Embryonic facial prominence (tissue), 1 donor: ENCODE measurements at regions not wholly inside any gene's neighbourhood (a gene's known extent, or its start where the extent isn't known, plus 50 kb on each side); places are given as distances from the start of the nearest gene placed in this dataset.
A peak's percentile ranks its signal among the peaks of the same experiment; 100 is the strongest.

ENCODE experiments used
- DNase-seq: peaks from one replicate; pipeline ENCODE4 v3.0.0-alpha.2; 2016; ENCODE audit errors: extremely low spot score

DNA sequence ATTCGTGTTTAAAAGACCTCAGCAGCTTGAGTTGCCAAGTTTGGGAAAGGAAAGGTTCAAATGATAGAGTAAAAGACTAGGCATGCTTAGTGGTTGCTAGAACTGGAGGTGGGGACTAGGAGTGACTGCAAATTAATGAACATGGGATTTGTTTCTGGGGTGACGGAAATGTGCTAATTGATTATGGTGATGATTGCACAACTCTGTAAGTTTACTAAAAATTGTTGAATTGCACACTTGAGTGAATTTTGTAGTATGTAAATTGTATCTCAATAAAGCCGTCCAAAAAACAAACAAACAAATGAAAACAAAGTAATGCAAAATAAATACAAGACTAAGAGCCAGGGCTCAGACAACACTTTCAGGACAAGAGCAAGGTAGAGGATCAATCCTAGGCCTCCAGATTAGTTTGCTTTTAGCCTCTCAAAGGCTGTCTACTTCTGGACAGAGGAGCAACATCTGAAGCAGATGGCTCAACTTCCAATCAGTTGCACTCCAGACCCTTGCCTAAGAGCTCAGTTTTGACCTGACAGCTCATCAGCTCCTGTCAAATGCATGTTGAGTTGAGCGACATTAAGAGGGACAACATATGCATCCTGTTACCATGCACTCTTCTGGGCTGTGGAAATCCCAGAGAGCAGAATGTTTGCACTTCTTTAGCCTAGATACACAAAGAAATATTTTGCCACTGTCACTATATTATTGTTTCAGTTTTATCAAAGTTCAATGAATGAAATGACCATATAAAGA lies 111.2 kb upstream of the ASIC2 start:
- DNase-seq: no peak

DNA sequence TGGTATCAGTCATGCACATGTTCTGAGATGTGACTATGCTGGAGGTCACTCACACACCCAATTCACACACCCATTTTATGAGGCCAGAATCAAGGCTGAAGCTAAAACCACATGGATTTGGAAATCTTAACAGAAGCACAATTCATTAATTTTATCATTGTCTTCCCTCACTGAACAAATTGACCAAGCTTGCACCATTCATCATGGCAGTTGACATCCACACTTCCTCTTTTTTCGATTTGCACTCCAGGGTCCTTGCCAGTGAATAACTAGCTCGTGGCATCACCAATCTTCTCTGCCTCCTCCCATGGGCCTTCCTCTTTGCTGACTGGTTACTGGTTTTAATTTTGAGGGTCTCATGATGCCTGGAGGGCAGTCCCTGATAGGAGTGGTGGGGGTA lies 123.0 kb upstream of the ASIC2 start:
- DNase-seq: no peak

DNA sequence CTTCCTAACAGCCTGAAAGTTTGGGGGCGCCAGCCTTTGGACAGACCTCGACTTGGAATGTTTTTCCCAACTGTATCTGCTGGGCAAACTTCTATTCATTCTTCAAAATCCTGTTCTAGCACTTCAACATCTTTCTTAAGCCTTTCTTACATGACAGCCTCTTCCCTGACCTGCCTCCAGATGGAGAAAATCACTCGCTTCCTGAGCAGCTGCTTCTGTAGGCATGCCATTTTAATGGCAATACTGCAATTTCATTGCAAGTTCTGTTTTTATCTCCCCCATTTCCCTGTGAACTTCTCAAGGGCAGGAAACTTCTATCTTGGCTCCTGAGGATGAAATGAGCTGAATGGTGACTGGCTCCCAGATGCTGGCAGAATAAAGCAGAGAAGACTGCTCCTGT lies 128.8 kb upstream of the ASIC2 start:
- DNase-seq: no peak

DNA sequence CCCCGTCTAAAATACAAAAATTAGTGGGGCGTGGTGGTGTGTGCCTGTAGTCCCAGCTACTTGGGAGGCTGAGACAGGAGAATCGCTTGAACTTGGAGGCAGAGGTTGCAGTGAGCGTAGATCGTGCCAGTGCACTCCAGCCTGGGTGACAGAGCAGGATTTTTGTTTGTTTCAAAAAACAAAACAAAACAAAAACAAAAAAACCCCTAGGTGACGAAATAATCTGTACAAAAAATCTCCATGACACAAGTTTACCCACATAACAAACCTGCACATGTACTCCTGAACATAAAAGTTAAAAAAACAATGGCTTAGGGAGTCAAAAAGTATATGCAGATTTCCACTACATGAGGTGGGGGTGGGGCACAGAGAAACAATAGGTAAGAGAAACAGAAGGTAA lies 140.5 kb upstream of the ASIC2 start:
- no peak for DNase-seq

DNA sequence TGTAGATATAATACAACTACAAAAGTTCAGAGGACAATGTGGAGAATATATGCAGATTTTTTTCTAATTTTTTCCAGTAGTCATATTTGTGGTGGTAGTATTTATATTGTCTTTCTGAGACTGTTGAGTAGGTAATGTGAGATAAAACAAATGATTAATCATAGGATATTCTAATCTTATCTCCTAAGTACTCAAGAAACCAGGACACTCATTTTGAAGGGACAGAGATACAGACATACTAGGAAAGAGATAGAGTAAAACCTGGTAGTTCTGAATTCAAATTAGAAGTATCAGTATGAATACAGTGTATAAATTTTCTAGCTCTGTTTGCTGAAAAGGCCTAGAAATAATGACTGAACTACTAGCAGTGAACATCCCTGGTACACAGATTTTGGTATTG lies 141.7 kb upstream of the ASIC2 start:
- no peak for DNase-seq

DNA sequence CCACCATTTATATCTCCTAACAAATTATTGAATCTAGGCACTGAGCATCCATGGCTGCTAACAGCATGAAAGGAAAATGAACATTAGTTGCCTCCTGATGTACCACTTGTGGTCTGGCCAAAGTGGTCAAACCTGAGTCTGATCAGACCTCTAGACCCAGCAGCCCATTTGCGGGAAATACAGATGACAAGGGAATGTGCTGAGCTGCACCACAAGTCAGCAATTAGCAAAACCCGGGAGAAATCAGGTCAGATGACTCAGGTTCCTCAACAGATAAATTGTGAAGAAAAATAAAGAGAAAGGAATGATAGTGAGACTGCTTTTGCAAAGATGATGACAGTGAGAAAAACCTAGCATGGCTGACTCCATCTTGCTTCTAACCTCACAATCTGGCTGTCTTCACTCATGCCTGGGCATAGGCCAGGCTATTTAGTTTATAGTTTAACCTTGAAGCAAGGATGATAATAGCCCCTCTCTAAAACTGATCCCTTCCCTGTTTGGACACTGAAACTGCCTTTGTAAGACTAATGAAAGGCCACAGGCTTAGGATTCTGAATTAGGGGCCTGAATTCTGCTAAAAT lies 142.7 kb upstream of the ASIC2 start:
- DNase-seq: no peak

DNA sequence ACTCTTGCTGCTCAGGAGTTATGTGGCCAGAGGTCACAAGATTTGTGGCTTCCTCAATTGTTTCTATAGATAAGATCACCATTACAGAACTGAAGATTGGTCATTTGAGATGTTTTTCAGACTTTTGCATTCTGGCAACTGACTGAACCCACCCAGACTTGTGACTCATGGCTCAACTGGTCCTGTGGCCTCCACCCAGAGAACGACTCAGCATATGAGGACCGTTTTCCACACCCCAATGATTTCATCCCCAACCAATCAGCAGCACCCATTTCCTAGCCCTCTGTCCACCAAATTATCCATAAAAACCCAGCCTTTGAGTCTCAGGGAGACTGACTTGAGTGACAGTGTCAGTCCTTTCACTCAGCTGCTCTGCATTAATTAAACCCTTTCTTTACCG lies 143.2 kb upstream of the ASIC2 start:
- no peak for DNase-seq

DNA sequence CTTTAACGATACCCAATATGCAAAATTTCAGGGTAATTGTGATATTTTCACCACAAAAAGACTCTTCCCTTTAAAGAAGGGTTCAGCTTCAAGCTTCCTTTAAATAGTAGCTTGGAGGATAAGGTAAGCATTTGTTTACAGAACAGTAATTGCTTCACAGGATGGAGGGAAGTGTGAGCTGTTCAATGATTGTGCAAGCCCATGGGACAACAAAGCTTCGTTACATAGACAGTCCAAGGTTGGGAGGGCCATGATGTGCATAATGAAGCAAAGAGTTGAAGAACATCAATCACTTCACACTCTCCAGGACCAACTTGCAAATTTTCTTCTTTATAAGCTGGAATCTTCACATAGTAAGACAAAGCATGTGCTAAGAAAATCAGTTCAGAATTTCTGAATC lies 145.0 kb upstream of the ASIC2 start:
- DNase-seq: no peak

DNA sequence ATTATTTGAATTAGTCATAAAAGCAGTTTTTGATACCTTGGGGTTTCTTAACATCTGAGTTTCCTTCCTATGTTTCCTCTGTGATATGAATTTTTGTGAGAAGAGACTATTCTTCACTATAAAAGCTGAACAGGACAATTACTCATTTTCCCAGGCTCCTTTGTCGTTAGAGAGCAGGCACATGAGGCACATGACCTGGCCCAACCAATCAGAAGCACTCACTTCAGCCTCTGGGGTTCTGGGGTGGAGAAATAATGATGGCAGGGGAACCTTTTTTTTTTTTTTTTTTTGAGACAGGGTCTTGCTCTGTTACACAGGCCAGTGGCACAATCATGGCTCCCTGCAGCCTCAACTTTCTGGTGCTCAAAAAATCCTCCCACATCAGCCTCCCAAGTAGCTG lies 145.5 kb upstream of the ASIC2 start:
- no peak for DNase-seq

DNA sequence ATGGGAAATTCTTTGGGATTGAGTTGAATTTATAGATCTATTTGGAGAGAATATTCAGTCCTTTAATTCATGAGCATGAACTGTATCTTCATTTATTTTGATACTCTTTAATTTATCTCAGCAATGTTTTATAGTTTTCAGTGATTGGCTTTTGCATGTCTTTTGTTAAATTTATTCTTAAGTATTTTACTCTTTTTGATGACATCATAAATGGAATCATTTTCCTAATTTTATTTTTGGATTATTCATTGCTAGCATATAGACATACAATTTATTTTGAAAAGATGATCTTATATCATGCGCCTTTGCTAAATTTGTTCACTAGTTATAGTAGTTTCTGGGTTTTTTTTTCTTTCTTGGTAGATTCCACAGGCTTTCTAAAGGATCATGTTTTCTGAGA lies 149.2 kb upstream of the ASIC2 start:
- no peak for DNase-seq

DNA sequence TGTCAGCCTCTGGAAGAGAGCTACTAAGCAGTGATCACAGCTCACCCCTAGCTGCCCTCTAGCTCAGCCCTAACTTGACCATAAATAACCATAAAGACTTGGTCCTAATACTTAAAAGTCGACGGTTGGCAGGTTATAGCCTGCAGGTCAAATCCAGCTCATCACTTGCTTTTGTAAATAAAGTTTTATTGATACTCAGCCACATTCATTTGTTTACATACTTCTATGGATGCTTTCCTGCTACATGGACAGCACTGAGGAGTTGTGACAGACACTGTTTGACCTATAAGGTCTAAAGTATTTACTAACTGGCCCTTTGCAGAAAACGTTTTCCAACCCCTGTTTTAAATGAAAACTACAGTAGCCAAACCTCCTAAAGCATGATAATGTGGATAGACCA lies 151.6 kb upstream of the ASIC2 start:
- DNase-seq: no peak

DNA sequence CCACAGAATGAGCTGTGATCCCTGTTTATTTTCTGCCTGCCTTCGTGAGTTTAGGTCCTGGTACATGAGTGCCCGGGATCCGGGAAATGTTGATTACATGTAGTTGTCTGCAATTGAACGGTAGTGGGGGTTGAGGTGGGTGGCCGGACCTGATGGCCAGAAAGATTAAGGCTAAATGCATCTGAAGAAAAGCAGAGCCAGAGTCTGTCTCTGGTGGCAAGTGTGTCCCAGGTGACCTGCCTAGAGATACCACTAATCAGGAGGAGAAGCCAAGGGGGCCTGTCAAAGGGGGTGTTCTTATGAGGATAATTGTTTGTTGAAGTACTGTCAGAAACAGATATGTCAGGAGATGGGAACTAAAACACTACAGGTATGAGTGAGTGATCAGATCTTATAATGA lies 154.0 kb upstream of the ASIC2 start:
- DNase-seq: no peak

DNA sequence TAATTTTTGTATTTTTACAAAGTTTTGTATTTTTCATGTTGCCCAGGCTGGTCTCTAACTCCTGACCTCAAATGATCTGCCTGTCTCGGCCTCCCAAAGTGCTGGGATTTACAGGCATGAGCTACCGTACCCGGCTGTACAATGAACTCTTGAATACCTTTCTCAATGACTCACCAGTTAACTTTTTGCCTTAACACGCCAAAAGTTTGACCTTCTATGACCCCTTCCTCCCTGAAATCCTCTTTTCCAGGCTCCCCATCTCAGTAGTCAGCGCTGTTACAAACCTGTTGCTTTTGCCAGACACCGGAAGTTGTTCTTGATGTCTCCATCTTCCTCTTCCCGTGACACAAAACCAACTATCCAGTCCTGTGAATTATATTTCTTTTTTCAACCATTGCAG lies 158.1 kb upstream of the ASIC2 start:
- no peak for DNase-seq

DNA sequence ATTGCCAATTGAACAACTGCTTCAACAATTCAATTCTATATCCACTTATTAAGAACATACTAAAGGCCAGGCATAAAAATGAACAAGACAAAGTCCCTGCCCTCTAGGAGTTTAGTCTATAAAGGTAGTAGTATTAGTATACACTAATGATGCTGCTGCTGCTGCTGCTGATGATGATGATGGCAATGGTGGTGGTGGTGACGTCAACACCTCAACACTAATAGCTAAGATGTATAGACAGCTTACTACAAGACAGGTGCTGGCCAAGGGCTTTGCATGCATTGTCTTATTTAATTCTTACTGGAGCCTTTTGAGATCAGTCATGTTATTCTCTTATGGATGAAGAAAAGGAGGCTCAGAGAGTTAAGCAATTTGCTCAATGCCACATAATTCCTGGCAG lies 164.4 kb upstream of the ASIC2 start:
- no peak for DNase-seq

DNA sequence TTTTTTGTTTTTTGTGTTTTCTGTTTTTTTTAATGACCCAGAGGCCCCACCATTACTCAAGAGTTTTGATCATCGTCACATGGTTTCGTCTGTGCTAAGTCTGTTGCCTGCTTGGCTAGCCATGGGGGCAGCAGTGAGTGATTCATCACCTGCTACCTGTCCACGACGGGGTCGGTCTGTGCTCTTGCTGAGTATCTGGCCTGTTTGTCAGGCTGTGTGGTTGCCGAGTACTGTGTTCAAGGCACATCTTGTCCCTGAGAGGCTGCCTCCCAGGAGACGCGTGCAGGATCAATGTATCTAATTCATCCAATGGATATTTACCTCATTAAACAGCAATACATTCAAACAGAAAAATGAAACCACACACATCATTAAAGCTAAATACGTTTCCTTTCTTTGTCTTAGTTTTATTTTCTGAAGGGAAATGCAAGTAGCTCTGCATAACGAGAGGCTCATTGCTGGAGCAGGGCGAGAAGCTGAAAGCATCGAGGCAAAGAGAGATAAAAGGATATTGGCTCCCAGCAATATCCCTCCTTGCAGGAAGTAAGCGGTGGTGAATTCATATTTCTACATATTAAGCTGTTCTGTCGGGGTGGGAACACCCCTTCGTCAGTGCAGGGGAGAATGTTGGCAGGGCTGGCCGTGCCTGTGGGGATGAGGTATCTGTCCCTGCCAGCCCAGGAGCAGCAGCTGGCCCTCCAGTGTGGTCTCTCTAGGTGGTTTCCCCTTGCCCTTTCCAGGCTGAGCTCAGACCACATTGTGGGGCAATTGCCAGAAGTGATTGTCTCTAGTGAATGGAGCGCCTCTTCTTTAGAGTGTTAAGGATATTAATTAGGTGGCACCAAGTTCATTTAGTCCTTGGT lies 166.2 kb upstream of the ASIC2 start:
- no peak for DNase-seq

DNA sequence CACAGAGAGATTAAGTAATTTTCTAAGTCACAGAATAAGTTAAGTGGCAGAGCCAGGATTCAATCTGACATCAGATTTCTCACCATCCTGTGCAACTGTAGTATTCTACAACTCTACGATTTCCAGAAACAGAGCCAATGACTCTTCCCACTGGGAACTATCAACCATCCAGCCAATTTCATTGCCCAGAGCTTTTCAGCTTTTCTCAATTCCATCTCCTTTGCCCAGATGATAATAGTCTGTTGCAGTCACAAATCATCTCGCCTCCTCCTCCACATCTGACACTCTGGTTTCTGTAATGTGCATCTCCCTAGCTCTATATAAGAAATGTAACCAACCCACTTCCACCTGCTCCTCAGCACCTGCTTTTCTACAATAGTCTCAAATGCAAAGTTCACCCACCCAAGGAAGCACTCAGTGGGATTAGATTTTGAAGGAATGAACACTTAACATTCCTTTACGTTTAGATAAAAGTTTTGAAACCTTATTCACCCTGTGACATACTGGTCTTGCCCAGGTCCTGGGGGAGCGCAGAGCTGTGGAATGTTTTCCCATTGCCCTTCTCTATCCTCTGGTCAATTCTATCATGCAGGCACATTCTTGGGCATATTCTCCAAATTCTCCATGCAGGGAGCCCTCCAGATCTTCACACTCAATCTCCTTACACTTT lies 167.8 kb upstream of the ASIC2 start:
- no peak for DNase-seq

DNA sequence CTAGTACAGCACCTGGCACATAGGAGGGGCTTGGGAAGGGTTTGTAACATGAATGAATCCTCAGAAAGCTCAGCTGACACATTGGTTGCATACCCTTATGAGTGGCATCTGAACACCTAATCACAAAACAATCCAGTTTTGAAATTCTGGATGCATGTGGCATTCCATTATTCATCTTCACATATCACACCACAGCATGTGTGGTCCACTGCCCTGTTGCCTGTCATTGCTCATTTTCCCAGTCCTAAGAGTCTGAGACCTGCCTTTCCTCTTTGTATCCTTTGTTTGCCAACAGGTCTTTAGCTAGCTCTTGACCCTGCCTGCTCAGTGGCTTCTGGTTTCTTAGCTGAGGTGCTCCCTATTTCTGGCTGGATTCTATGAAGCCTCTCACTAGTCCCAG lies 170.8 kb upstream of the ASIC2 start:
- no peak for DNase-seq

DNA sequence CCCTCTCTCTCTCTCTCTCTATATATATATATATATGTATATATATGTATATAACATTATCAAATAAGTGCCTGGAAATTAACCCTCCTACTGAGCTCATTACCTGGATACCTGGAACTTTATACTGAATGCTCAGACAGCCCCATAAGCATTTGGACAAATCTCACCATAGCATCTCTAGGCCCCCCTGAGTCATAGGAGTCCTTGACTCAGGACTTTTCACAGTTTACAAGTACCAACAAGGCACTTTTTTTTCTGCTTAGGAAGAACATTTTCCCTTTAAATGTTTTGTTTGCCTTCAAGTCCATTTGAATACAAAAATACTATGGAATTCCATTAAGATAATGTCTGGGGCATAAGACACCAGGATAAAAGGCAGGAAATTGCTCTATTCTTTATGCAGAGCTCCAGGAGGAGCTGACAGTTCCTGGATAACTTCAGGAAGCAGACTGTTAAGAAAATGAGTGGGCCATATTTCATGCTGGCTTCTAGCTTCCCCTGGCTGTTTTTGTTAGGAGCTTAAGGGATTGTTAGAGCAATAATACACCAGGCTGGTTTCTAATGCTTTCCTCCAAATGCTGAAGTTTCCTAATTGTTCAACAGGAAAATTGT lies 171.7 kb upstream of the ASIC2 start:
- no peak for DNase-seq

DNA sequence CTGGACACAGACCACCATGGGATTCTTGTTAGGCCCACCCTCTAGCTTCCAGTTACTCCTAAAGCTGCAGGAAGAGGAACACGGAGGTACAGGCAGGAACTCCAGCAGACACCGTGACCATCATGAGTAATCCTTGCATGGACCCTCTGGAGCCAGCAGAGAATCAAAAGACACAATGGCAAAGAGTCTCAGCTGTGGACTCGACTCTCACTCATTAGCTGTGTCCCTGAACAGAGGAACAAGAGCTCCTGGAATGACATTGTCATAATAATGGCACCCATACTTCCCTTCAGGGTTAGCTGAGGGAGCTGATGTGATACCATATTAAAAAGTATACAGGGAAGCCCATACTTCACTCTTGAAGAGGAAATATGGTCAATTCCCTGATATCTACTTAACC lies 176.3 kb upstream of the ASIC2 start:
- no peak for DNase-seq

DNA sequence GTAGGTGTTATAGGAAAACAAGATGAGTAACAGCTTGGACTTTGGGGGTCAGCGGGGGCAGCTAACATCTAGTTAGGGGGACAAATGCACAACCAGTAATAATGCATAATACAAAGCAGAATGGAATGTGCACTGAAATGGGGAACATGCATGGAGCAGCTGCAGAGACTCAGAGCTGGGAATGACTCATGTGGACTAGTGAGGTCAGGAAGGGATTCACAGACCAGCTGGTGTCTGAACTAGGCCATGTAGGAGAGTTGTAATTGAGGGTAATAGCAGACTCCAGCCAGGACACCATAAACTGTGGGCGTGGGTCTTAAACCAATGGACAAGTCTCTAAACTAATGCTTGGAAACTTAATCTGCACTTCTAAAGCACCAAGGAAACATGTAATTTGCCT lies 176.8 kb upstream of the ASIC2 start:
- peak; percentile 14 for DNase-seq

DNA sequence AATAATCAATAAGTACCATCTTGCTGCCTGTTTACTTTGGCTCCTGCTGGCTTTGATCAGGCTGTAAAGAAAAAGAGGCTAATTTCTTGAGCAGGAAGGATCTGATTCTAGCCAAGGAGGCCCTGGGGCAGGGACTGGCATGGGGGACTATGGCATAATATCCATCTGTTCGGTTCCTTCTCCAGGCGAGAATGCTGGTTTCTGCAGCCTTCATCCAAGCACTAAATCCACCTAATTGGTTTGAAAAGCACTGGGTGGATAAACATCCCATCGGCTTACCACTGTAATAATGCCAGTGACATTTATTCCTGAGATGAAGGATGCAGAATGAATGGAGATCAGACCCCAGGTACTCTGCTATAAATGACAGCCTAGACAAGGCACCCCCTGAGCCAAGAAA lies 180.0 kb upstream of the ASIC2 start:
- no peak for DNase-seq

DNA sequence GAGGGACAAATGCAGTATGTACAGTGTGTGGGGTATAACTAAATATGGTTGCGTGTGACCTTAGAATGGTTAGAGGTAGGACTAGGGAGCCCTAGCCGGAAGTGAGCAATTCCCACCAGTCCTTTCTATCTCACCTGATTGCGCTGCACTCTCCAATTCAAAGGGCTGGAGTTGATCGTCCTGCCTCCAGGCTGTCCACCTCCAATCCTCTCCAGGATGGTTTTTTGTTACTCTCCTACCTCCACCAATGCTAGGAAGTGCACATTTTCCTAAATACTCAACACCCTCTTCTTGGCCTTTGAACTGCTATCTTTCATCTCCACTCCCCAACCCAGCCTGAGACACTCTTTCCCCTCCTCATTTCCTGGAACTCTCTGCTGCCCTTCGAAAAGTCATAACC lies 181.7 kb upstream of the ASIC2 start:
- no peak for DNase-seq
